PC-3 (cell line): ENCODE measurements at regions not wholly inside any gene's neighbourhood (a gene's known extent, or its start where the extent isn't known, plus 50 kb on each side); places are given as distances from the start of the nearest gene placed in this dataset.

Experiments
- CTCF ChIP-seq: fragments of 300-600 bp; sonication (generic); conservative IDR thresholded peaks from 2 replicates; pipeline ENCODE4 v1.5.1; 2017; ENCODE audit warnings: antibody characterized with exemption, low read depth, mild to moderate bottlenecking, low read length
- EZH2 ChIP-seq: fragments of 300-600 bp; sonication (generic); IDR thresholded peaks from one replicate; pipeline ENCODE4 v1.6.1; 2017; ENCODE audit warnings: antibody characterized with exemption, mild to moderate bottlenecking, low read length; ENCODE audit not compliant: unreplicated experiment

GRCh38 chr16:82350560-82350959 lies 180.5 kb upstream of the MPHOSPH6 start:
- TF ChIP-seq CTCF (no peak), EZH2 (no peak)
